ENCODE measurements at regions not wholly inside any gene's neighbourhood (a gene's known extent, or its start where the extent isn't known, plus 50 kb on each side); places are given as distances from the start of the nearest gene placed in this dataset.
"Not testable (repeated sequence)": the region's sequence is repeated elsewhere in the genome, so short reads cannot be mapped to it uniquely, and the experiment has no call there.

DNA sequence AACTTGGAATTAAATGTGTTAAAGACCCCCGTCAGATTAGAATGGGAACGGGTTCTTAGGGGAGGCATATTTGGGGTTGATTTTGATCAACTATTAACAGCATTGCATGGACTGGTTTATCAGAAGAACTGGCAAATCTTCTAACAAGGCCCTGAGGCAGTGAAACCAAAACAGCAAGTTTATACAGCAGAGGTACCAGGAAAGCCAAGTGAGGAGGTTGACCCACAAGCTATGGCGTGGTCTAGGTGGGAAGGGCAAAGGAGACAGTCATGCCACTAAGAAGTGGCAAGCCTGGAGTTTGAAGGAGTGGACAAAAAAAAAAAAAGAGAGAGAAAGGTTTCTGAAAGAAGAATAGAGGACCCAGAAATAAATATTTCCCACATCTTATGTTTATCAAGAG lies 187.0 kb downstream of the MREG start:
- Histone ChIP-seq H3K4me1 (ENCODE audit: control insufficient read depth in 3 of 3, insufficient read depth in 2 of 3, low read depth in 1 of 3, low read length in 2 of 3) (peaks cover under 1 to 5% (median 4%) of the 10 kb centered on the region in 3 donors), H3K4me3 (ENCODE audit: low read depth in 1 of 3, low read length in 3 of 3) (no peak overlapping the region), H3K27ac (ENCODE audit: low read depth in 1 of 3, low read length in 2 of 3) (no peak overlapping the region), H3K36me3 (ENCODE audit: control insufficient read depth in 3 of 3, insufficient read depth in 2 of 3, low read depth in 1 of 3, low read length in 3 of 3) (no peaks in the 10 kb centered on the region), H3K9me3 (ENCODE audit: control insufficient read depth in 2 of 2, insufficient read depth in 1 of 2, low read depth in 1 of 2, low read length in 1 of 2) (no peaks in the 10 kb centered on the region), H3K27me3 (ENCODE audit: control insufficient read depth in 3 of 3, insufficient read depth in 3 of 3, low read length in 3 of 3) (no peaks in the 10 kb centered on the region)
- DNase-seq (no peak), FAIRE-seq (no peak)
- 65 to 72% (median 68%) methylated on average over 3 of the region's 3 CpGs for WGBS, 3 donors

DNA sequence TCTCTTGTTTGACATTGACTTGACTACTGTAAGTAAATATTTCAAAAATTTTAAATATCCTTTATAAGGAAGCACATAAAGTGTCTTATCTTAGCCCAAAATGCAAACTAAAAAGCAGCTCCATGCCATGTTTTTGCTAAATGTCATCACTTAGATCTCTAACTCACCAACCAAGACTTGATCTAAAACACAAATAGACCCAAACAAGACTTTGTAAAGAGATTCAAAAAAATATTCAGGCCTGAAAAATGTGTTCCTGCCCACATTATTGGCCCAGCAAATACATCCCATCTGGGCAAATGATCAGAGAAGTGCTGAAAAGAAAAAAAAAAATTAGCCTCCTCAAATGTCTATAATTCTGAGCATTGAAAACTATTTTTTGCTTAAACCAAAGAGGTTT lies 187.6 kb downstream of the MREG start:
- Histone ChIP-seq H3K36me3 (ENCODE audit: control insufficient read depth in 3 of 3, insufficient read depth in 2 of 3, low read depth in 1 of 3, low read length in 3 of 3) (no peaks in the 10 kb centered on the region), H3K27ac (ENCODE audit: low read depth in 1 of 3, low read length in 2 of 3) (no peak overlapping the region), H3K4me1 (ENCODE audit: control insufficient read depth in 3 of 3, insufficient read depth in 2 of 3, low read depth in 1 of 3, low read length in 2 of 3) (peaks cover 0 to 4% (median 4%) of the 10 kb centered on the region in 3 donors), H3K9me3 (ENCODE audit: control insufficient read depth in 2 of 2, insufficient read depth in 1 of 2, low read depth in 1 of 2, low read length in 1 of 2) (no peaks in the 10 kb centered on the region), H3K27me3 (ENCODE audit: control insufficient read depth in 3 of 3, insufficient read depth in 3 of 3, low read length in 3 of 3) (no peaks in the 10 kb centered on the region), H3K4me3 (ENCODE audit: low read depth in 1 of 3, low read length in 3 of 3) (no peak overlapping the region)
- DNase-seq: no peak
- FAIRE-seq: no peak

DNA sequence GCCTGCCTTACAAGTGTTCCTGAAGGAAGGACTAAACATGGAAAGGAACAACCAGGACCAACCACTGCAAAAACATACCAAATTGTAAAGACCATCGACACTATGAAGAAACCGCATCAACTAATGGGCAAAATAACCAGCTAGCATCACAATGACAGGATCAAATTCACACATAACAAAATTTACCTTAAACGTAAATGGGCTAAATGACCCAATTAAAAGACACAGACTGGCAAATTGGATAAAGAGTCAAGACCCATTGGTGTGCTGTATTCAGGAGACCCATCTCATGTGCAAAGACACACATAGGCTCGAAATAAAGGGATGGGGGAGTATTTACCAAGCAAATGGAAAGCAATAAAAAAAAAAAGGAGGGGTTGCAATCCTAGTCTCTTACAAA lies 192.1 kb downstream of the MREG start:
- H3K27ac ChIP-seq (ENCODE audit: low read depth in 1 of 3, low read length in 2 of 3); H3K4me1 ChIP-seq (ENCODE audit: control insufficient read depth in 3 of 3, insufficient read depth in 2 of 3, low read depth in 1 of 3, low read length in 2 of 3); FAIRE-seq; H3K27me3 ChIP-seq (ENCODE audit: control insufficient read depth in 3 of 3, insufficient read depth in 3 of 3, low read length in 3 of 3); DNase-seq; H3K36me3 ChIP-seq (ENCODE audit: control insufficient read depth in 3 of 3, insufficient read depth in 2 of 3, low read depth in 1 of 3, low read length in 3 of 3); H3K4me3 ChIP-seq (ENCODE audit: low read depth in 1 of 3, low read length in 3 of 3): not testable (repeated sequence)
- 74 to 87% (median 78%) methylated on average over 4 of the region's 4 CpGs for WGBS, 3 donors
- peaks cover 0 to 14% of the 10 kb centered on the region in 2 donors for H3K9me3 ChIP-seq (ENCODE audit: control insufficient read depth in 2 of 2, insufficient read depth in 1 of 2, low read depth in 1 of 2, low read length in 1 of 2)

DNA sequence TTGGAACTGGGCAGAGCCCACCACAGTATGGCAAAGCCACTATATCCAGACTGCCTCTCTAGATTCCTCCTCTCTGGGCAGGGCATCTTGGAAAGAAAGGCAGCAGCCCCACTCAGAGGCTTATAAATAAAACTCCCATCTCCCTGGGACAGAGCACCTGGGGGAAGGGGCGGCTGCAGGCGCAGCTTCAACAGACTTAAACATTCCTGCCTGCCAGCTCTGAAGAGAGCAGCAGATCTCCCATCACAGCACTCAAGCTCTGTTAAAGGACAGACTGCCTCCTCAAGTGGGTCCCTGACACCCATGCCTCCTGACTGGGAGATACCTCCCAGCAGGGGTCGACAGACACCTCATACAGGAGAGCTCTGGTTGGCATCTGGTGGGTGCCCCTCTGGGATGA lies 193.6 kb downstream of the MREG start:
- DNase-seq; H3K36me3 ChIP-seq (ENCODE audit: control insufficient read depth in 3 of 3, insufficient read depth in 2 of 3, low read depth in 1 of 3, low read length in 3 of 3); FAIRE-seq; H3K27ac ChIP-seq (ENCODE audit: low read depth in 1 of 3, low read length in 2 of 3); H3K27me3 ChIP-seq (ENCODE audit: control insufficient read depth in 3 of 3, insufficient read depth in 3 of 3, low read length in 3 of 3); H3K4me3 ChIP-seq (ENCODE audit: low read depth in 1 of 3, low read length in 3 of 3); H3K4me1 ChIP-seq (ENCODE audit: control insufficient read depth in 3 of 3, insufficient read depth in 2 of 3, low read depth in 1 of 3, low read length in 2 of 3): not testable (repeated sequence)
- 90 to 96% (median 94%) methylated on average over 3 of the region's 3 CpGs for WGBS, 3 donors
- H3K9me3 ChIP-seq (ENCODE audit: control insufficient read depth in 2 of 2, insufficient read depth in 1 of 2, low read depth in 1 of 2, low read length in 1 of 2): peaks cover 0 to 14% of the 10 kb centered on the region in 2 donors

DNA sequence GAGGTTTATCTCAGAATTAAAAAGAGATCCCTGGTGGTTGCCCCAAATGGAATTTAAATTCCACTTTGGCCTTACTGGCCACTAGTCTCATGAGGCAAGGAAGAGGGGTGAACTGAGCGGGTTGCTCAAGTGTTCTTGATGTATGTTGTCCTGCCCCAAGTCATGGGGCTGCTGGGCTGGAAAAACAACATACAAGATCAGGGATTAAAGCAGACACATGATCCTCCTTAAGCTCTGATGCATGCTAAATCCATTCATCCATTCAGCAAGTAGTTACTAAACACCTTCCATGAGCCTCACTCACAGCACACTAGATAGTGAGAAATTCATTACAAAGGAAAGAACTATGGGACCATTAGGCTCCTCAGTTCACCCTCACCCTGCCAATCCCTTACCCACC lies 196.3 kb downstream of the MREG start:
- Histone ChIP-seq H3K4me3 (ENCODE audit: low read depth in 1 of 3, low read length in 3 of 3) (no peak overlapping the region), H3K27me3 (ENCODE audit: control insufficient read depth in 3 of 3, insufficient read depth in 3 of 3, low read length in 3 of 3) (peaks cover 0 to 2% (median 0%) of the 10 kb centered on the region in 3 donors), H3K27ac (ENCODE audit: low read depth in 1 of 3, low read length in 2 of 3) (no peak overlapping the region), H3K9me3 (ENCODE audit: control insufficient read depth in 2 of 2, insufficient read depth in 1 of 2, low read depth in 1 of 2, low read length in 1 of 2) (peaks cover 0 to 14% of the 10 kb centered on the region in 2 donors), H3K4me1 (ENCODE audit: control insufficient read depth in 3 of 3, insufficient read depth in 2 of 3, low read depth in 1 of 3, low read length in 2 of 3) (no peaks in the 10 kb centered on the region), H3K36me3 (ENCODE audit: control insufficient read depth in 3 of 3, insufficient read depth in 2 of 3, low read depth in 1 of 3, low read length in 3 of 3) (no peaks in the 10 kb centered on the region)
- no peak for FAIRE-seq
- DNase-seq: no peak
- 86 to 93% (median 90%) methylated on average over 1 of the region's 1 CpG for WGBS, 3 donors

DNA sequence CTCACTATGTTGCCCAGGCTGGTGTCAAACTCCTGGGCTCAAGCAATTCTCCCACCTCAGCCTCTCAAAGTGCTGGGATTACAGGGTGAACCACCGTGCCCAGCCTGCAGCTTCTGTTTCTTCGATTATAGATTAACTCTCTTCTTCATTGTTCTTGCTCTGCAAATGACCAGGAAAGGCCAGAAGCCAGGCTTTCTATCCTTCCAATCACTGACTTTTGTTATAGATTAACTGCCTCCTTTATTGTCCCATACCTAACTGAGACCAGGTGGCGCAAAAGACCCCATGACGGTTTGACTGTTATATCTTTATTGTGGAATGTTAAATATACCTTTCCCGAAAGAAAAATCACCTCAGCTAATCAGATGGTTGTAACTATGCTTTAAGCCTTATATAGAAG lies 196.9 kb downstream of the MREG start:
- H3K27ac ChIP-seq (ENCODE audit: low read depth in 1 of 3, low read length in 2 of 3): no peak overlapping the region
- DNase-seq (peak in 1 of 2 donors; percentile 20), FAIRE-seq (no peak)
- H3K27me3 ChIP-seq (ENCODE audit: control insufficient read depth in 3 of 3, insufficient read depth in 3 of 3, low read length in 3 of 3): peaks cover 0 to 2% (median 0%) of the 10 kb centered on the region in 3 donors
- H3K4me1 ChIP-seq (ENCODE audit: control insufficient read depth in 3 of 3, insufficient read depth in 2 of 3, low read depth in 1 of 3, low read length in 2 of 3): no peaks in the 10 kb centered on the region
- 22 to 71% (median 36%) methylated on average over 5 of the region's 5 CpGs for WGBS, 3 donors
- no peak overlapping the region for H3K4me3 ChIP-seq (ENCODE audit: low read depth in 1 of 3, low read length in 3 of 3)
- H3K36me3 ChIP-seq (ENCODE audit: control insufficient read depth in 3 of 3, insufficient read depth in 2 of 3, low read depth in 1 of 3, low read length in 3 of 3): no peaks in the 10 kb centered on the region
- H3K9me3 ChIP-seq (ENCODE audit: control insufficient read depth in 2 of 2, insufficient read depth in 1 of 2, low read depth in 1 of 2, low read length in 1 of 2): peaks cover 0 to 14% of the 10 kb centered on the region in 2 donors

DNA sequence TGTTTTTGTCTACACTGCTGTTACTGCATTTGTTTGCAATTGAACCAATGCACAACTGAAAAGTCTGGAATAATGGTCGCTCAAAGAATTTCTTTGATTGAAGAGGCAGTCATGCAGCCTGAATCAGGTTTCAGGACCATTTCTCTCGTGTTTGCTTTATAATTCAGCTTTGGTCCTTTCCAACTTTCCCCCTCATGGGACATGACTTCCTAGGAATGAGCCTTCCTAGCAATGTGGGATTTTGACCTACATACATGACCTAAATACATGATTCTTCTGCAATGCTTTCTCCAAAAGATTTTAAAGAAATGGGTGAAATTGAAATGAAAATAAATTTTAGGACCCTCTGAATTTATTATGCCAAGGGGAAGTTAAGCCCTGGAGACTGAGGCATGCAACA lies 197.4 kb downstream of the MREG start:
- H3K4me1 ChIP-seq (ENCODE audit: control insufficient read depth in 3 of 3, insufficient read depth in 2 of 3, low read depth in 1 of 3, low read length in 2 of 3): no peaks in the 10 kb centered on the region
- no peaks in the 10 kb centered on the region for H3K36me3 ChIP-seq (ENCODE audit: control insufficient read depth in 3 of 3, insufficient read depth in 2 of 3, low read depth in 1 of 3, low read length in 3 of 3)
- FAIRE-seq (no peak), DNase-seq (no peak)
- peaks cover 0 to 2% (median 0%) of the 10 kb centered on the region in 3 donors for H3K27me3 ChIP-seq (ENCODE audit: control insufficient read depth in 3 of 3, insufficient read depth in 3 of 3, low read length in 3 of 3)
- 70 to 80% (median 76%) methylated on average over 2 of the region's 2 CpGs for WGBS, 3 donors
- peaks cover 0 to 14% of the 10 kb centered on the region in 2 donors for H3K9me3 ChIP-seq (ENCODE audit: control insufficient read depth in 2 of 2, insufficient read depth in 1 of 2, low read depth in 1 of 2, low read length in 1 of 2)
- no peak overlapping the region for H3K27ac ChIP-seq (ENCODE audit: low read depth in 1 of 3, low read length in 2 of 3)
- H3K4me3 ChIP-seq (ENCODE audit: low read depth in 1 of 3, low read length in 3 of 3): no peak overlapping the region

DNA sequence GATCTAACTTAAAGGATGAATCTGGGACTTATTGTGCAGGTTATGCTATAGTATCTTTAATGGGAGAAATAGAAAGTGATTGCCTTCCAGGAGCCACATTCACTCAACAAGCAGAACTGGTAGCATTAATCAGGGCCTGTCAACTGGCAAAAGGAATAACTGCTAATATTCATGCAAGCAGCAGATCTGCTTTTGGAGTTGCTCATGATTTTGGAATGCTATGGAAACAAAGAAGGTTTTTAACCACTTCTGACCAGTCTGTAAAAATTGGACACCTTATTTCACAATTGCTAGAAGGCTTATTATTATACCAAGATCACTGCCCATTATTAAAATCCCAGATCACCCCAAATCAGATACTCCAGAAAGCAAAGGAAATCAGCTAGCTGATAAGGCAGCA lies 200.4 kb downstream of the MREG start:
- Histone ChIP-seq H3K27ac (ENCODE audit: low read depth in 1 of 3, low read length in 2 of 3) (no peak overlapping the region), H3K27me3 (ENCODE audit: control insufficient read depth in 3 of 3, insufficient read depth in 3 of 3, low read length in 3 of 3) (no peaks in the 10 kb centered on the region), H3K36me3 (ENCODE audit: control insufficient read depth in 3 of 3, insufficient read depth in 2 of 3, low read depth in 1 of 3, low read length in 3 of 3) (no peaks in the 10 kb centered on the region), H3K4me1 (ENCODE audit: control insufficient read depth in 3 of 3, insufficient read depth in 2 of 3, low read depth in 1 of 3, low read length in 2 of 3) (no peaks in the 10 kb centered on the region), H3K9me3 (ENCODE audit: control insufficient read depth in 2 of 2, insufficient read depth in 1 of 2, low read depth in 1 of 2, low read length in 1 of 2) (no peaks in the 10 kb centered on the region), H3K4me3 (ENCODE audit: low read depth in 1 of 3, low read length in 3 of 3) (no peak overlapping the region)
- DNase-seq (no peak), FAIRE-seq (no peak)
